HepG2 (cell line): ENCODE measurements at regions not wholly inside any gene's neighbourhood (a gene's known extent, or its start where the extent isn't known, plus 50 kb on each side); places are given as distances from the start of the nearest gene placed in this dataset.

Source experiments
- ATAC-seq: fragments of 200-7000 bp; cut with Tn5 transposase; 3 replicates; pipeline ENCODE4 v1.9.1; 2020; ENCODE audit warnings: mild to moderate bottlenecking, moderate library complexity
- BruUV-seq: library from RNA; stranded (reverse); fragments of 400-500 nt; replicated peaks from 2 replicates; lab custom pipeline; 2021; lab: Mats Ljungman, UMichigan
- CTCF ChIA-PET: fragments of 300-600 bp; formaldehyde crosslinking; extraction: SDS; loops from one replicate; lab custom pipeline; 2021; ENCODE audit warnings: low total read pairs, inconsistent platforms, low intra/inter-chr PET ratio; lab: Yijun Ruan, JAX
- POLR2A ChIA-PET: fragments of 350-600 bp; sonication (Branson Sonifier 250); formaldehyde crosslinking; loops from one replicate; lab custom pipeline; 2020; ENCODE audit warnings: antibody characterized with exemption, inconsistent platforms; lab: Yijun Ruan, JAX
- DNase-seq: peaks from one replicate; pipeline ENCODE4 v3.0.0-alpha.2; 2015; ENCODE audit warnings: low spot score
- FAIRE-seq: peaks from 3 replicates; lab custom pipeline; 2011; peaks lifted over from hg19 to GRCh38; lab: Jason Lieb, UNC
- H2AFZ ChIP-seq: one replicate; pipeline ENCODE4 v1.6.1; 2011; ENCODE audit warnings: low read length, inconsistent platforms
- H3K27ac ChIP-seq: fragments of 300-600 bp; 3 replicates; pipeline ENCODE4 v1.8.0; 2011; ENCODE audit warnings: mixed run types, mild to moderate bottlenecking, mixed read lengths, low read length, inconsistent platforms; ENCODE audit not compliant: insufficient read depth; ENCODE audit errors: extremely low read length
- H3K27me3 ChIP-seq, 2 experiments: fragments of 200-600 bp in 1 of 2; 2 replicates in 1 of 2; 3 replicates in 1 of 2; pipeline versions ENCODE4 v1.6.0 to v1.8.0; 2011; ENCODE audit warnings: low read length in 2 of 2, mild to moderate bottlenecking in 2 of 2, moderate library complexity in 2 of 2, inconsistent platforms in 1 of 2; ENCODE audit not compliant: insufficient read depth in 2 of 2, control insufficient read depth in 1 of 2
- H3K36me3 ChIP-seq, 2 experiments: fragments of 200-600 bp in 1 of 2; replicated peaks in 1 of 2; 2 replicates in 1 of 2; 3 replicates in 1 of 2; pipeline versions ENCODE4 v1.5.1 to v1.8.0; 2011; ENCODE audit warnings: low read length in 2 of 2, inconsistent platforms in 1 of 2; ENCODE audit not compliant: insufficient read depth in 2 of 2, control insufficient read depth in 1 of 2
- H3K4me1 ChIP-seq: 2 replicates; pipeline ENCODE4 v1.5.1; 2012; ENCODE audit warnings: low read length, inconsistent platforms; ENCODE audit not compliant: insufficient read depth
- H3K4me2 ChIP-seq: 2 replicates; pipeline ENCODE4 v1.6.0; 2011; ENCODE audit warnings: low read depth, low read length, inconsistent platforms
- H3K4me3 ChIP-seq, 3 experiments: fragments of 200-600 bp in 1 of 3; sonication (generic), shearing (Covaris generic) in 1 of 3; replicated peaks in 1 of 3; 2 replicates each; pipeline ENCODE4 v1.5.1; 2011 to 2016; ENCODE audit warnings: low read length in 3 of 3, inconsistent platforms in 2 of 3, low read depth in 2 of 3, mild to moderate bottlenecking in 2 of 3, control low read depth in 1 of 3, mixed read lengths in 1 of 3; ENCODE audit not compliant: insufficient read depth in 1 of 3
- H3K79me2 ChIP-seq: one replicate; pipeline ENCODE4 v1.6.1; 2011; ENCODE audit warnings: low read length, inconsistent platforms; ENCODE audit not compliant: insufficient read depth
- H3K9ac ChIP-seq: 2 replicates; pipeline ENCODE4 v1.6.0; 2011; ENCODE audit warnings: mild to moderate bottlenecking, low read depth, low read length, inconsistent platforms; ENCODE audit not compliant: insufficient read depth
- H3K9me3 ChIP-seq: 2 replicates; pipeline ENCODE4 v1.5.1; 2012; ENCODE audit warnings: mild to moderate bottlenecking, low read length
- H4K20me1 ChIP-seq: 2 replicates; pipeline ENCODE4 v1.6.0; 2011; ENCODE audit warnings: inconsistent platforms, mild to moderate bottlenecking, low read length, moderate library complexity; ENCODE audit not compliant: insufficient read depth
- PITX1 ChIP-seq: sonication (generic); formaldehyde crosslinking; IDR thresholded peaks from 2 replicates; pipeline ENCODE4 v1.5.1; 2020; ENCODE audit warnings: mild to moderate bottlenecking, missing genetic modification reagents
- RAD21 ChIP-seq: fragments of 450-650 bp; formaldehyde crosslinking; IDR thresholded peaks from 2 replicates; pipeline ENCODE4 v1.5.0; 2020; ENCODE audit warnings: mild to moderate bottlenecking
- RCOR2 ChIP-seq: IDR thresholded peaks from 2 replicates; pipeline ENCODE4 v1.6.1; 2016; ENCODE audit warnings: missing biosample characterization, missing genetic modification reagents
- SNRNP70 ChIP-seq: fragments of 200-400 bp; formaldehyde crosslinking; IDR thresholded peaks from 2 replicates; pipeline ENCODE4 v1.6.1; 2017; ENCODE audit warnings: mild to moderate bottlenecking, low read depth, low read length, moderate library complexity
- ZNF333 ChIP-seq: sonication (generic); formaldehyde crosslinking; IDR thresholded peaks from 2 replicates; pipeline ENCODE4 v1.4.0; 2020; ENCODE audit warnings: mild to moderate bottlenecking, missing genetic modification reagents, borderline replicate concordance
- ZNF441 ChIP-seq: sonication (generic); formaldehyde crosslinking; IDR thresholded peaks from 2 replicates; pipeline ENCODE4 v1.7.0; 2021; ENCODE audit warnings: missing genetic modification reagents, borderline replicate concordance
- ZNF547 ChIP-seq: sonication (generic); formaldehyde crosslinking; IDR thresholded peaks from 2 replicates; pipeline ENCODE4 v1.5.1; 2020; ENCODE audit warnings: mild to moderate bottlenecking, missing genetic modification reagents
- ZNF619 ChIP-seq: sonication (generic); formaldehyde crosslinking; IDR thresholded peaks from 2 replicates; pipeline ENCODE4 v1.4.0; 2020; ENCODE audit warnings: mild to moderate bottlenecking, missing genetic modification reagents
- ZNF839 ChIP-seq: sonication (generic); formaldehyde crosslinking; IDR thresholded peaks from 2 replicates; pipeline ENCODE4 v1.4.0; 2020; ENCODE audit warnings: missing genetic modification reagents, mild to moderate bottlenecking, borderline replicate concordance
- WGBS: methylation state at CpG from one replicate; pipeline ENCODE4 v1.1.6; 2017; ENCODE audit warnings: low lambda C conversion rate; 5-methylcytosine and 5-hydroxymethylcytosine counted together
- in situ Hi-C: cut with HindIII; loops from 2 replicates; pipeline ENCODE4 v1.10.0; 2017; ENCODE audit warnings: low pct_unique_long_range_greater_than_20kb; ENCODE audit not compliant: extremely low pct_ligation_motif_present
- intact Hi-C: fragments of 100-400 bp; cut with micrococcal nuclease; formaldehyde crosslinking; loops from one replicate; pipeline ENCODE4 v1.10.0; 2022; ENCODE audit not compliant: unreplicated experiment
- TF ChIP-seq, protein P1 (sequence below): IDR thresholded peaks from 2 replicates; pipeline ENCODE4 v1.6.1; 2016; ENCODE audit warnings: low read depth, missing genetic modification reagents, missing compliant biosample characterization
- TF ChIP-seq, protein P2 (sequence below): sonication (generic); formaldehyde crosslinking; IDR thresholded peaks from 2 replicates; pipeline ENCODE4 v1.9.0; 2021; ENCODE audit warnings: missing genetic modification reagents, borderline replicate concordance

DNA sequence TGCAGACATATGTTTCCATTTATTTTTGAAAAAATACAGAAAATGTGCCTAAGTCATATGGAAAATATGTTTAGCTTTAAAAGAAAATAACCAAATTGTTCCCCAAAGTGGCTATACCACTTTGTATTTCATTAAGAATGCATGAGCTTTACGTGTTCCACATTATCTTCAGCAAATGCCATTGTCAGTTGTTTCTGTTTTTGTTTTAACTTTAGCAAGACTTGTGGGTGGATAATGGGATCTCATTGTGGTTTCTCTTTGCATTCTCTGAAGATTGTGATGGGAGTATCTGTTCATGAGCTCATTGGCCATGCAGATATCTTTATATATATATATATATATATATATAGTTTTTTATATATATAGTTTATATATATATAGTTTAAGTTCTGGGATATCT is 181.5 kb downstream of the CCER1 start:
- no peak overlapping the region for H3K4me3 ChIP-seq
- no peaks in the 10 kb centered on the region for H3K4me1 ChIP-seq
- no peak overlapping the region for H3K27ac ChIP-seq
- intact Hi-C loops: no loop called here
- FAIRE-seq (no peak), DNase-seq (no peak)
- CTCF ChIA-PET: no interaction called here
- no peaks in the 10 kb centered on the region for H3K27me3 ChIP-seq
- TF ChIP-seq RCOR2 (CRISPR knock-in tag): no peak
- no peak for TF ChIP-seq PITX1 (CRISPR knock-in tag)
- TF ChIP-seq, protein P1, sequence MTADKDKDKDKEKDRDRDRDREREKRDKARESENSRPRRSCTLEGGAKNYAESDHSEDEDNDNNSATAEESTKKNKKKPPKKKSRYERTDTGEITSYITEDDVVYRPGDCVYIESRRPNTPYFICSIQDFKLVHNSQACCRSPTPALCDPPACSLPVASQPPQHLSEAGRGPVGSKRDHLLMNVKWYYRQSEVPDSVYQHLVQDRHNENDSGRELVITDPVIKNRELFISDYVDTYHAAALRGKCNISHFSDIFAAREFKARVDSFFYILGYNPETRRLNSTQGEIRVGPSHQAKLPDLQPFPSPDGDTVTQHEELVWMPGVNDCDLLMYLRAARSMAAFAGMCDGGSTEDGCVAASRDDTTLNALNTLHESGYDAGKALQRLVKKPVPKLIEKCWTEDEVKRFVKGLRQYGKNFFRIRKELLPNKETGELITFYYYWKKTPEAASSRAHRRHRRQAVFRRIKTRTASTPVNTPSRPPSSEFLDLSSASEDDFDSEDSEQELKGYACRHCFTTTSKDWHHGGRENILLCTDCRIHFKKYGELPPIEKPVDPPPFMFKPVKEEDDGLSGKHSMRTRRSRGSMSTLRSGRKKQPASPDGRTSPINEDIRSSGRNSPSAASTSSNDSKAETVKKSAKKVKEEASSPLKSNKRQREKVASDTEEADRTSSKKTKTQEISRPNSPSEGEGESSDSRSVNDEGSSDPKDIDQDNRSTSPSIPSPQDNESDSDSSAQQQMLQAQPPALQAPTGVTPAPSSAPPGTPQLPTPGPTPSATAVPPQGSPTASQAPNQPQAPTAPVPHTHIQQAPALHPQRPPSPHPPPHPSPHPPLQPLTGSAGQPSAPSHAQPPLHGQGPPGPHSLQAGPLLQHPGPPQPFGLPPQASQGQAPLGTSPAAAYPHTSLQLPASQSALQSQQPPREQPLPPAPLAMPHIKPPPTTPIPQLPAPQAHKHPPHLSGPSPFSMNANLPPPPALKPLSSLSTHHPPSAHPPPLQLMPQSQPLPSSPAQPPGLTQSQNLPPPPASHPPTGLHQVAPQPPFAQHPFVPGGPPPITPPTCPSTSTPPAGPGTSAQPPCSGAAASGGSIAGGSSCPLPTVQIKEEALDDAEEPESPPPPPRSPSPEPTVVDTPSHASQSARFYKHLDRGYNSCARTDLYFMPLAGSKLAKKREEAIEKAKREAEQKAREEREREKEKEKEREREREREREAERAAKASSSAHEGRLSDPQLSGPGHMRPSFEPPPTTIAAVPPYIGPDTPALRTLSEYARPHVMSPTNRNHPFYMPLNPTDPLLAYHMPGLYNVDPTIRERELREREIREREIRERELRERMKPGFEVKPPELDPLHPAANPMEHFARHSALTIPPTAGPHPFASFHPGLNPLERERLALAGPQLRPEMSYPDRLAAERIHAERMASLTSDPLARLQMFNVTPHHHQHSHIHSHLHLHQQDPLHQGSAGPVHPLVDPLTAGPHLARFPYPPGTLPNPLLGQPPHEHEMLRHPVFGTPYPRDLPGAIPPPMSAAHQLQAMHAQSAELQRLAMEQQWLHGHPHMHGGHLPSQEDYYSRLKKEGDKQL (CRISPR knock-in tag): no peak
- TF ChIP-seq SNRNP70: no peak
- TF ChIP-seq ZNF441 (CRISPR knock-in tag): no peak
- TF ChIP-seq ZNF547: no peak
- no peak for TF ChIP-seq ZNF839 (CRISPR knock-in tag)
- TF ChIP-seq ZNF619 (CRISPR knock-in tag): no peak
- TF ChIP-seq RAD21 (CRISPR knock-in tag): no peak
- no peak for TF ChIP-seq ZNF333
- TF ChIP-seq, protein P2, sequence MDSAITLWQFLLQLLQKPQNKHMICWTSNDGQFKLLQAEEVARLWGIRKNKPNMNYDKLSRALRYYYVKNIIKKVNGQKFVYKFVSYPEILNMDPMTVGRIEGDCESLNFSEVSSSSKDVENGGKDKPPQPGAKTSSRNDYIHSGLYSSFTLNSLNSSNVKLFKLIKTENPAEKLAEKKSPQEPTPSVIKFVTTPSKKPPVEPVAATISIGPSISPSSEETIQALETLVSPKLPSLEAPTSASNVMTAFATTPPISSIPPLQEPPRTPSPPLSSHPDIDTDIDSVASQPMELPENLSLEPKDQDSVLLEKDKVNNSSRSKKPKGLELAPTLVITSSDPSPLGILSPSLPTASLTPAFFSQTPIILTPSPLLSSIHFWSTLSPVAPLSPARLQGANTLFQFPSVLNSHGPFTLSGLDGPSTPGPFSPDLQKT (CRISPR knock-in tag): no peak
- TF ChIP-seq, all 625 proteins: peak for 0
- H3K36me3 ChIP-seq: no peaks in the 10 kb centered on the region
- WGBS: 4% methylated on average over 1 of the region's 1 CpG
- H3K4me2 ChIP-seq: no peak overlapping the region
- ATAC-seq: no peak
- peaks cover 18% of the 10 kb centered on the region for H3K9me3 ChIP-seq
- H3K9ac ChIP-seq: no peak overlapping the region
- no TSS peak for BruUV-seq
- H3K79me2 ChIP-seq: no peaks in the 10 kb centered on the region
- H4K20me1 ChIP-seq: no peaks in the 10 kb centered on the region
- POLR2A ChIA-PET: no interaction called here
- in situ Hi-C loops: no loop called here
- no peak overlapping the region for H2AFZ ChIP-seq
